B cell (primary cell): ENCODE measurements at regions not wholly inside any gene's neighbourhood (a gene's known extent, or its start where the extent isn't known, plus 50 kb on each side); places are given as distances from the start of the nearest gene placed in this dataset.
"Not testable (repeated sequence)": the region's sequence is repeated elsewhere in the genome, so short reads cannot be mapped to it uniquely, and the experiment has no call there.

Source experiments
- ATAC-seq: fragments of 200-7000 bp; cut with Tn5 transposase; one replicate; pipeline ENCODE4 v1.10.0; 2021; ENCODE audit warnings: low read depth, mild to moderate bottlenecking, moderate number of reproducible peaks, moderate library complexity
- CTCF ChIA-PET: fragments of 350-600 bp; sonication (Branson Sonifier 250); formaldehyde crosslinking; loops from one replicate; lab custom pipeline; 2021; ENCODE audit warnings: antibody characterized with exemption, inconsistent platforms; lab: Charles Lee
- POLR2A ChIA-PET: fragments of 350-600 bp; sonication (Branson Sonifier 250); formaldehyde crosslinking; loops from one replicate; lab custom pipeline; 2021; ENCODE audit warnings: antibody characterized with exemption; lab: Charles Lee
- DNase-seq: peaks from one replicate; pipeline ENCODE4 v3.0.0; 2013
- H2AFZ ChIP-seq: 2 replicates; pipeline ENCODE4 v1.6.1; 2012; ENCODE audit warnings: mild to moderate bottlenecking, low read depth, low read length; ENCODE audit not compliant: insufficient read depth, poor library complexity, severe bottlenecking
- H3K27ac ChIP-seq, 2 donors: 1 replicate in 1 of 2; 2 replicates in 1 of 2; pipeline ENCODE4 v1.5.1; 2012 to 2013; ENCODE audit warnings: low read length in 2 of 2, mild to moderate bottlenecking in 2 of 2, moderate library complexity in 1 of 2
- H3K27me3 ChIP-seq, 4 experiments: fragments of 200-600 bp in 1 of 4; sonication (generic) in 1 of 4; replicated peaks in 1 of 4; 1 replicate in 2 of 4; 2 replicates in 2 of 4; pipeline versions ENCODE4 v1.6.1 to v1.7.0; 2013 to 2016; ENCODE audit warnings: low read length in 3 of 4, mild to moderate bottlenecking in 2 of 4, mixed read lengths in 1 of 4, moderate library complexity in 1 of 4; ENCODE audit not compliant: insufficient read depth in 4 of 4, control insufficient read depth in 3 of 4; ENCODE audit errors: control extremely low read depth in 1 of 4
- H3K36me3 ChIP-seq, 2 experiments: replicated peaks in 1 of 2; 1 replicate in 1 of 2; 2 replicates in 1 of 2; pipeline versions ENCODE4 v1.6.1 to v1.7.1; 2013; ENCODE audit warnings: low read length in 1 of 2; ENCODE audit not compliant: insufficient read depth in 2 of 2, control insufficient read depth in 1 of 2; ENCODE audit errors: control extremely low read depth in 1 of 2, extremely low read depth in 1 of 2
- H3K4me1 ChIP-seq, 2 donors: fragments of 200-600 bp in 1 of 2; sonication (generic) in 1 of 2; 1 replicate in 1 of 2; 2 replicates in 1 of 2; pipeline versions ENCODE4 v1.5.1 to v1.6.1; 2013 to 2017; ENCODE audit warnings: low read length in 2 of 2; ENCODE audit not compliant: control insufficient read depth in 2 of 2, insufficient read depth in 2 of 2
- H3K4me2 ChIP-seq: replicated peaks from 2 replicates; pipeline ENCODE3; 2012; ENCODE audit warnings: mild to moderate bottlenecking, low read depth, low read length; ENCODE audit not compliant: poor library complexity, severe bottlenecking
- H3K4me3 ChIP-seq, 5 experiments: fragments of 200-600 bp in 1 of 5; sonication (generic) in 1 of 5; 1 replicate in 3 of 5; 2 replicates in 2 of 5; pipeline versions ENCODE4 v1.5.1 to v1.7.0; 2011 to 2016; ENCODE audit warnings: low read length in 4 of 5, mild to moderate bottlenecking in 4 of 5, low read depth in 2 of 5, control low read depth in 1 of 5, moderate library complexity in 1 of 5; ENCODE audit not compliant: insufficient read depth in 1 of 5; ENCODE audit errors: control extremely low read depth in 1 of 5, extremely low read depth in 1 of 5
- H3K79me2 ChIP-seq: fragments of 200-600 bp; sonication (generic); one replicate; pipeline ENCODE4 v1.6.0; 2016; ENCODE audit warnings: low read length; ENCODE audit not compliant: control insufficient read depth, insufficient read depth
- H3K9ac ChIP-seq: fragments of 200-600 bp; sonication (generic); 2 replicates; pipeline ENCODE4 v1.6.1; 2017; ENCODE audit warnings: mild to moderate bottlenecking, low read length, moderate library complexity
- H3K9me3 ChIP-seq, 3 donors: one replicate each; pipeline versions ENCODE4 v1.6.1 to v1.7.1; 2013; ENCODE audit warnings: low read length in 2 of 3; ENCODE audit not compliant: control insufficient read depth in 2 of 3, insufficient read depth in 1 of 3; ENCODE audit errors: control extremely low read depth in 1 of 3
- H4K20me1 ChIP-seq: 2 replicates; pipeline ENCODE4 v1.6.0; 2012; ENCODE audit warnings: mild to moderate bottlenecking, low read length; ENCODE audit not compliant: insufficient read depth, control insufficient read depth, poor library complexity, severe bottlenecking
- H3K27ac Mint-ChIP-seq: one replicate; pipeline ENCODE4 v1.8.0; 2021; ENCODE audit warnings: mixed read lengths
- H3K27me3 Mint-ChIP-seq: one replicate; pipeline ENCODE4 v1.8.0; 2021; ENCODE audit warnings: mixed read lengths
- H3K4me1 Mint-ChIP-seq: one replicate; pipeline ENCODE4 v1.8.0; 2021; ENCODE audit warnings: mixed read lengths
- H3K4me3 Mint-ChIP-seq: one replicate; pipeline ENCODE4 v1.8.0; 2021; ENCODE audit warnings: mixed read lengths
- H3K9me3 Mint-ChIP-seq: one replicate; pipeline ENCODE4 v1.8.0; 2022; ENCODE audit warnings: mixed read lengths; ENCODE audit not compliant: insufficient read depth
- EZH2 ChIP-seq: IDR thresholded peaks from 2 replicates; pipeline ENCODE4 v1.6.1; 2012; ENCODE audit warnings: borderline replicate concordance, low read depth, mild to moderate bottlenecking, moderate library complexity, low read length; ENCODE audit not compliant: insufficient read depth, poor library complexity, severe bottlenecking
- WGBS: methylation state at CpG from one replicate; pipeline ENCODE4 v1.1.5; 2013; ENCODE audit warnings: missing lambda C conversion rate; ENCODE audit not compliant: insufficient coverage; 5-methylcytosine and 5-hydroxymethylcytosine counted together
- intact Hi-C: fragments of 100-400 bp; cut with micrococcal nuclease; formaldehyde crosslinking; loops from one replicate; pipeline ENCODE4 v1.10.0; 2022
- TF ChIP-seq, protein P1 (sequence below): fragments of 200-600 bp; IDR thresholded peaks from one replicate; pipeline ENCODE4 v1.8.0; 2022; ENCODE audit warnings: antibody characterized with exemption, mild to moderate bottlenecking

DNA sequence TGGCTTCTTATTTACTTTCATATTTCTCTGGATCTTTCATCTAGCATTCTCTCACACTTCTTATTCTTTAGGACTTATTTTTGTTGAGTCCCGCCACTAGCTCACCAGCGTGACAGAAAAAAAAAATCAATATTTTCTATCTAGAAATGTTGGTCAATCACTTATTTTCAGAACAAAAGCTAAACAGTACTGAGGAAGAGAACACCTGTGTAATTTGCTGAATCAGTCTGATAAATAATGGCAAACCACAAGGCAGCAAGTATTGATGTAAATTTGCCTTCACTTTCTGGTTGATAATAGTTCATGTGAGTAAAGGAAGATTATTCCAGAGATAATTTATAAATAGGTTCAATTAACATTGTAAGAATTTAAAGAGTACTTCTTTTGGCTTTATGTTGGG lies 179.2 kb downstream of the BCHE start:
- ChIA-PET POLR2A (no interaction called here), CTCF (no interaction called here)
- H2AFZ ChIP-seq, result no peak overlapping the region
- H3K4me1 ChIP-seq, result no peaks in the 10 kb centered on the region
- TF ChIP-seq, protein P1, sequence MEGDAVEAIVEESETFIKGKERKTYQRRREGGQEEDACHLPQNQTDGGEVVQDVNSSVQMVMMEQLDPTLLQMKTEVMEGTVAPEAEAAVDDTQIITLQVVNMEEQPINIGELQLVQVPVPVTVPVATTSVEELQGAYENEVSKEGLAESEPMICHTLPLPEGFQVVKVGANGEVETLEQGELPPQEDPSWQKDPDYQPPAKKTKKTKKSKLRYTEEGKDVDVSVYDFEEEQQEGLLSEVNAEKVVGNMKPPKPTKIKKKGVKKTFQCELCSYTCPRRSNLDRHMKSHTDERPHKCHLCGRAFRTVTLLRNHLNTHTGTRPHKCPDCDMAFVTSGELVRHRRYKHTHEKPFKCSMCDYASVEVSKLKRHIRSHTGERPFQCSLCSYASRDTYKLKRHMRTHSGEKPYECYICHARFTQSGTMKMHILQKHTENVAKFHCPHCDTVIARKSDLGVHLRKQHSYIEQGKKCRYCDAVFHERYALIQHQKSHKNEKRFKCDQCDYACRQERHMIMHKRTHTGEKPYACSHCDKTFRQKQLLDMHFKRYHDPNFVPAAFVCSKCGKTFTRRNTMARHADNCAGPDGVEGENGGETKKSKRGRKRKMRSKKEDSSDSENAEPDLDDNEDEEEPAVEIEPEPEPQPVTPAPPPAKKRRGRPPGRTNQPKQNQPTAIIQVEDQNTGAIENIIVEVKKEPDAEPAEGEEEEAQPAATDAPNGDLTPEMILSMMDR, result no peak
- TF ChIP-seq EZH2, result no peak
- H3K4me1 Mint-ChIP-seq, result no peaks in the 10 kb centered on the region
- H3K4me3 Mint-ChIP-seq, result no peak overlapping the region
- H3K27me3 ChIP-seq, result no peaks in the 10 kb centered on the region
- no peaks in the 10 kb centered on the region for H3K9me3 Mint-ChIP-seq
- no CpG with 5 or more reads among the region's 2 CpGs for WGBS
- H3K27ac Mint-ChIP-seq, result no peak overlapping the region
- H3K27me3 Mint-ChIP-seq, result no peaks in the 10 kb centered on the region
- H3K4me3 ChIP-seq, result no peak overlapping the region
- no peaks in the 10 kb centered on the region for H3K79me2 ChIP-seq
- ATAC-seq (no peak), DNase-seq (no peak)
- H3K9me3 ChIP-seq, result peaks cover 0 to 7% (median 0%) of the 10 kb centered on the region in 3 donors
- intact Hi-C loops, result no loop called here
- H3K36me3 ChIP-seq, result no peaks in the 10 kb centered on the region
- H3K4me2 ChIP-seq, result no peak overlapping the region
- H4K20me1 ChIP-seq, result no peaks in the 10 kb centered on the region
- H3K27ac ChIP-seq, result no peak overlapping the region
- no peak overlapping the region for H3K9ac ChIP-seq

DNA sequence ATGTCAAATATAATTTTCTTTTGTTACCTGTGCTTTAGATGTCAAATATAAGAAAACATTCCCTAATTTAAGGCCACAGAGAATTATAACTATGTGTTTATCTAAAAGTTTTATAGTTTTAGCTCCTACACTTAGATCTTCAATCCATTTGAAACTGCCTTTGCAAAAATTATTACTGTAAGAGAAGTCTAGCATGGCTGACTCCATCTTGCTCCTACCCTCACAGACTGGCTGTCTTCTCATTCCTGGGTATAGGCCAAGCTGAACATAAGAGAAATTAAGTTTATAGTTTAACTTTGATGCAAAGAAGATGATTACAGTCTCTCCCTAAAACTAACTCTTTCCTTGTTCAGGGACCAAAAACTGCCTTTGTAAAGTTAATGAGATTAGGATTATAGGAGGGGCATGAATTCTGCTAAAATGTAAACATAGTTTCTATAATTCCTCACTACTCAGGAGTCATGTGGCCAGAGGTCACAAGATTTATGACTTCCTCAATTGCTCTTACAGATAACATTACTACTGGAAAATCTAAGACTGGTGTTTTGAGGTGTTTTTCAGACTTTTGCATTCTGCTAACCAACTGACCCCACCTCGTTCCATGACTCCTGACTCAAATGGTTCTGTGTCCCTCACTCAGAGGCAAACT lies 184.0 kb downstream of the BCHE start:
- no peaks in the 10 kb centered on the region for H3K79me2 ChIP-seq
- no peak overlapping the region for H2AFZ ChIP-seq
- Mint-ChIP-seq H3K9me3 (no peaks in the 10 kb centered on the region), H3K27ac (no peak overlapping the region), H3K4me3 (no peak overlapping the region), H3K27me3 (no peaks in the 10 kb centered on the region), H3K4me1 (no peaks in the 10 kb centered on the region)
- ATAC-seq (no peak), DNase-seq (no peak)
- H4K20me1 ChIP-seq, result no peaks in the 10 kb centered on the region
- no peaks in the 10 kb centered on the region for H3K4me1 ChIP-seq
- H3K27me3 ChIP-seq, result no peaks in the 10 kb centered on the region
- H3K4me2 ChIP-seq, result no peak overlapping the region
- ChIA-PET POLR2A (no interaction called here), CTCF (no interaction called here)
- intact Hi-C loops, result no loop called here
- TF ChIP-seq, protein P1, result no peak
- no peak for TF ChIP-seq EZH2
- no peak overlapping the region for H3K27ac ChIP-seq
- WGBS, result 17% methylated on average over 1 of the region's 1 CpG
- H3K9ac ChIP-seq, result no peak overlapping the region
- no peaks in the 10 kb centered on the region for H3K36me3 ChIP-seq
- peaks cover 0 to 11% (median 0%) of the 10 kb centered on the region in 3 donors for H3K9me3 ChIP-seq
- no peak overlapping the region for H3K4me3 ChIP-seq

DNA sequence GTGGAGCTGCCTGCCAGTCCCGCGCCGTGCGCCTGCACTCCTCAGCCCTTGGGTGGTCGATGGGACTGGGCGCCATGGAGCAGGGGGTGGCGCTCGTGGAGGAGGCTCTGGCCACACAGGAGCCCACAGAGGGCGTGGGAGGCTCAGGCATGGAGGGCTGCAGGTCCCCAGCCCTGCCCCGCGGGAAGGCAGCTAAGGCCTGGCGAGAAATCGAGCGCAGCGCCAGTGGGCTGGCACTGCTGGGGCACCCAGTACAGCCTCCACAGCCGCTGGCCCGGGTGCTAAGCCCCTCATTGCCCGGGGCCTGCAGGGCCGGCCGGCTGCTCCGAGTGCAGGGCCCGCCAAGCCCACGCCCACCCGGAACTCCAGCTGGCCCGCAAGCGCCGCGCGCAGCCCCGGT lies 187.9 kb downstream of the BCHE start:
- H3K4me3 ChIP-seq, ATAC-seq, H3K36me3 ChIP-seq, H3K27me3 ChIP-seq, H3K27me3 Mint-ChIP-seq, H3K4me1 ChIP-seq, H3K9ac ChIP-seq, H3K79me2 ChIP-seq, H3K4me1 Mint-ChIP-seq, H4K20me1 ChIP-seq, H3K4me3 Mint-ChIP-seq, H3K9me3 Mint-ChIP-seq, H2AFZ ChIP-seq, H3K27ac Mint-ChIP-seq, H3K9me3 ChIP-seq, CTCF ChIA-PET, POLR2A ChIA-PET, H3K4me2 ChIP-seq, DNase-seq, intact Hi-C loops, H3K27ac ChIP-seq: not testable (repeated sequence)
- WGBS, result 95% methylated on average over 24 of the region's 30 CpGs
